ENCODE measurements at regions not wholly inside any gene's neighbourhood (a gene's known extent, or its start where the extent isn't known, plus 50 kb on each side); places are given as distances from the start of the nearest gene placed in this dataset.

DNA sequence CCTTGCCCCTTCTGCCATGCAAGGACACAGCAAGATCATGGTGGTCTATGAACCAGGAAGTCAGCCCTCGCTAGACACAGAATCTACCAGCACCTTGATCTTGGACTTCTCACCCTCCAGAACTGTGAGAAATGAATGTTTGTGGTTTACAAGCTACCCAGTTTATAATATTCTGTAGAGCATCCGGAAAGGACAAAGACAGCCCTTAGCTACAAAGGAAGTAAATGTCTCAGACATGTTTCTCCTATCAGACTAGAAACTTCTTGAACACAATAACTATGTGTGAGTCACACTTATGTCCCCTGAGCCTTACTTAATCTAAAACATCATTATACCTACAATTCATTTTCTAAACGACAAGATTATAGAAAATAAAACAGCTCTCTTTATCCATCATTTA, 176.7 kb downstream of the KLHL28 start:
- H3K36me3 ChIP-seq, result no peaks in the 10 kb centered on the region
- intact Hi-C loops (cut with DNase I), result no loop called here
- no peak for DNase-seq (ENCODE audit: low spot score in 2 of 2)

DNA sequence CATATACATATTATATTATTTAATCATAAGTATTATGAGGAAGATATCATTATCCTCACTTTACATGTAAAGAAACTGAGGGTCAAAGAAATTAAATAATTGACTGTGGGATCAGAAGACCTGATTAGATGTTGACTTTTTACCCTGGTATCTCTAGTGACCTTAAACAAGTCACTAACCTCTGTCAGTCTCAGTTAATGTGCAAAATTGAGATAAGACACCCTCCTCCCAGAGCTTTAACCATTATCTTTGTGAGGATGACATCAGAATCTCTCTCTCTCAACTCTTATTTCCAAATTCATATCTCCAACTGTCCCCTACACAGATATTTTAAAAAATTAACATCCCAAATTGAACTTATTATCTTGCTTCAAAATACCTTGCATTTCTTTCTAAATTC, 177.8 kb downstream of the KLHL28 start:
- H3K27ac ChIP-seq, result no peak overlapping the region
- DNase-seq (ENCODE audit: low spot score in 2 of 2), result no peak
- H3K27me3 ChIP-seq, result no peaks in the 10 kb centered on the region
- TF ChIP-seq, protein P1, sequence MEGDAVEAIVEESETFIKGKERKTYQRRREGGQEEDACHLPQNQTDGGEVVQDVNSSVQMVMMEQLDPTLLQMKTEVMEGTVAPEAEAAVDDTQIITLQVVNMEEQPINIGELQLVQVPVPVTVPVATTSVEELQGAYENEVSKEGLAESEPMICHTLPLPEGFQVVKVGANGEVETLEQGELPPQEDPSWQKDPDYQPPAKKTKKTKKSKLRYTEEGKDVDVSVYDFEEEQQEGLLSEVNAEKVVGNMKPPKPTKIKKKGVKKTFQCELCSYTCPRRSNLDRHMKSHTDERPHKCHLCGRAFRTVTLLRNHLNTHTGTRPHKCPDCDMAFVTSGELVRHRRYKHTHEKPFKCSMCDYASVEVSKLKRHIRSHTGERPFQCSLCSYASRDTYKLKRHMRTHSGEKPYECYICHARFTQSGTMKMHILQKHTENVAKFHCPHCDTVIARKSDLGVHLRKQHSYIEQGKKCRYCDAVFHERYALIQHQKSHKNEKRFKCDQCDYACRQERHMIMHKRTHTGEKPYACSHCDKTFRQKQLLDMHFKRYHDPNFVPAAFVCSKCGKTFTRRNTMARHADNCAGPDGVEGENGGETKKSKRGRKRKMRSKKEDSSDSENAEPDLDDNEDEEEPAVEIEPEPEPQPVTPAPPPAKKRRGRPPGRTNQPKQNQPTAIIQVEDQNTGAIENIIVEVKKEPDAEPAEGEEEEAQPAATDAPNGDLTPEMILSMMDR (IDR thresholded peaks at IDR 0.05), result no peak
- H3K36me3 ChIP-seq, result no peaks in the 10 kb centered on the region
- no peaks in the 10 kb centered on the region for H3K4me1 ChIP-seq
- no peak overlapping the region for H3K4me3 ChIP-seq
- intact Hi-C loops (cut with DNase I), result no loop called here
- H3K9me3 ChIP-seq, result no peaks in the 10 kb centered on the region

More for the DNA sequence above, 176.7 kb downstream of the KLHL28 start:
- no peak overlapping the region for H3K4me3 ChIP-seq
- TF ChIP-seq, protein P1 (IDR thresholded peaks at IDR 0.05), result no peak
- no peaks in the 10 kb centered on the region for H3K9me3 ChIP-seq
- no peaks in the 10 kb centered on the region for H3K27me3 ChIP-seq
- H3K27ac ChIP-seq, result no peak overlapping the region
- no peaks in the 10 kb centered on the region for H3K4me1 ChIP-seq

DNA sequence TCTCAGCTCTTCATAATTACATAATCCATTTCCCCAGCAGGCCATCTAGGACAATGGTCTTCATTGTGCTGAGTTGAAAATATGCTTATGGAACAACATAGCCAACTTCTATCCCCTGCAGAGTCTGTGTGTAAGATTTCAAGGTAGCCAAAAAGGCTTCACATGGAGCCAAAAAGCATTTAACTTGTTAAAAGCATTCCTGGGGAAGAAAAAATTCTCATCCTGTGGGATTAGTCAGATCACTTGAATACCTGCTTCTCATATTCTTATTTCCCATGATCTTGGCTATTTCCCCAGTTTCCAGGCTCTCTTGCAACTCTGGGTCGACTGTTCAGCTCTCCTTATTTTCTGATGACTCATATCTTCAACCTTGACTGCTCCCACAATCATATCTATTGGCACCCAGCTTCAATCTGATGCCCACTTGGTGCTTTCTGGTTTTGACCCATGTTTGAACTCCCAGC, 178.9 kb downstream of the KLHL28 start:
- no peaks in the 10 kb centered on the region for H3K36me3 ChIP-seq

DNA sequence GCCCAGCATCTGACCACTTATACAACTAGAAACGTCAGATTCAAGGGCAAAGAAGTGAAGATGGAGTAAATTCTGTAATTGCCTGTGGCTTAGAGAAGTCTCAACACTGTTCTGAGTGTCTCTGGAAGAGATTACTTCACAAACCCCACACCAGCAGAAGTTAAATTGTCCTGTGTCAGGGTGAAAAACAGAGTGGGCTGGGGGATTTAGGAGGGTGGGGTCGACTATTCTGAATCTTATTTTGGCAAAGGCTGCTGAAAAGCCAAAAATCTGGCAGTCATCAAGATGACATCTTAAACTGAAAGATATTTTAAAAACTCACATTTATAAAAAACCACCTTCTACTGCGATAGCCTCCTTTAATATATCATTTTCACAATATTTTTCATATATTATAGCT, 180.8 kb downstream of the KLHL28 start:
- Histone ChIP-seq H3K4me1 (no peaks in the 10 kb centered on the region), H3K9me3 (no peaks in the 10 kb centered on the region), H3K36me3 (no peaks in the 10 kb centered on the region), H3K27me3 (no peaks in the 10 kb centered on the region), H3K27ac (no peak overlapping the region), H3K4me3 (no peak overlapping the region)
- TF ChIP-seq, protein P1 (IDR thresholded peaks at IDR 0.05), result no peak
- no peak for DNase-seq (ENCODE audit: low spot score in 2 of 2)
- intact Hi-C loops (cut with DNase I), result no loop called here

More for the DNA sequence above, 178.9 kb downstream of the KLHL28 start:
- no peaks in the 10 kb centered on the region for H3K27me3 ChIP-seq
- no peak overlapping the region for H3K27ac ChIP-seq
- DNase-seq (ENCODE audit: low spot score in 2 of 2), result no peak
- intact Hi-C loops (cut with DNase I), result no loop called here
- H3K9me3 ChIP-seq, result no peaks in the 10 kb centered on the region
- H3K4me3 ChIP-seq, result no peak overlapping the region
- TF ChIP-seq, protein P1 (IDR thresholded peaks at IDR 0.05), result no peak
- H3K4me1 ChIP-seq, result no peaks in the 10 kb centered on the region

DNA sequence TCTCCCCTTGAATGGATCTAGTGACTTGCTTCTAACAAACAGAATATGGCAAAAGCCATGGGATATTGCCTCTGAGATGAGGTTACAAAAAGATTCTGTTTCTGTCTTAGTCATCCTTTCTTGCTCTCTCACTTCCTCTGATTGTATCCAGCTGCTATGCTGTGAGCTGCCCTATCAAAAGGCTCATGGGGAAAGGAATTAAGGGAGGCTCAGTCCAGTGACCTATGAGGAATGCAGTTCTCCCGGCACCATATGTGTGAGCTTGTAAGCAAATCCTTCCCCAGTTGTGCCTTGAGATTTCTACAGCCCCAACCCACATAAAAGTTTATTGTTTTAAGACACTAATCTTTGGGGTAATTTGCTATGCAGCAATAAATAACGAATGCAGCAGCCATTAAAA, 183.1 kb downstream of the KLHL28 start:
- Histone ChIP-seq H3K27ac (no peak overlapping the region), H3K27me3 (no peaks in the 10 kb centered on the region), H3K4me3 (no peak overlapping the region), H3K9me3 (no peaks in the 10 kb centered on the region), H3K36me3 (no peaks in the 10 kb centered on the region), H3K4me1 (no peaks in the 10 kb centered on the region)
- TF ChIP-seq, protein P1 (IDR thresholded peaks at IDR 0.05), result no peak
- DNase-seq (ENCODE audit: low spot score in 2 of 2), result no peak
- intact Hi-C loops (cut with DNase I), result no loop called here

DNA sequence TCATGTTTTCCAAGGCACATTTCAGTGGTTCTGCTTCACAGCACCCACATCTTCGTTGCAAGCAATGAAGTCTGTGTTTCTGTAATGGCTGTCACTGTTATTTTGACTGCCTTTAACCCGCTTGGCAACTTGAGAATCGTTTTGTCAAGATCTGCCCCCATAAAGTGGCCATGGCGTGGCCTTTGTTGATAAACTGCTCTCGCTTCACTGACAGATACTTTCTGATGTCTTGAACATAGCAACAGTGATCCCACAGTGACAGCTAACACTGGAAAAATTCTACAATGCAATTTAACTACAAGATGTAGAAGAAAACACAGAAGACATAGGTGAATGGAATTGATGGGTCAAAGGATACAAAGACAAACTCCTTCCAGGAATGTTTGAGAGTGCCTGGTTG, 184.2 kb downstream of the KLHL28 start:
- no peaks in the 10 kb centered on the region for H3K9me3 ChIP-seq
- DNase-seq (ENCODE audit: low spot score in 2 of 2), result no peak
- no peaks in the 10 kb centered on the region for H3K36me3 ChIP-seq
- intact Hi-C loops (cut with DNase I), result no loop called here
- TF ChIP-seq, protein P1 (IDR thresholded peaks at IDR 0.05), result no peak
- no peak overlapping the region for H3K4me3 ChIP-seq
- no peaks in the 10 kb centered on the region for H3K27me3 ChIP-seq
- no peak overlapping the region for H3K27ac ChIP-seq
- no peaks in the 10 kb centered on the region for H3K4me1 ChIP-seq
